ENCODE measurements at regions not wholly inside any gene's neighbourhood (a gene's known extent, or its start where the extent isn't known, plus 50 kb on each side); places are given as distances from the start of the nearest gene placed in this dataset.

- no peak for ATAC-seq
- TF ChIP-seq TCF4 (CRISPR knock-in tag; IDR thresholded peaks at IDR 0.05; ENCODE audit: borderline replicate concordance) (no peak), ZFP3 (CRISPR knock-in tag; IDR thresholded peaks at IDR 0.05) (no peak), PATZ1 (CRISPR knock-in tag; IDR thresholded peaks at IDR 0.05; ENCODE audit: borderline replicate concordance) (no peak), CSDC2 (CRISPR knock-in tag; IDR thresholded peaks at IDR 0.05) (no peak), ZNF8 (CRISPR knock-in tag; IDR thresholded peaks at IDR 0.05) (no peak), SNAI2 (CRISPR knock-in tag; IDR thresholded peaks at IDR 0.05) (no peak), PPARA (CRISPR knock-in tag; IDR thresholded peaks at IDR 0.05; ENCODE audit: borderline replicate concordance) (no peak), ZFP30 (CRISPR knock-in tag; IDR thresholded peaks at IDR 0.05) (no peak), ZNF565 (CRISPR knock-in tag; conservative IDR thresholded peaks at IDR 0.05; ENCODE audit: low read depth) (no peak), ARNTL (CRISPR knock-in tag; IDR thresholded peaks at IDR 0.05; ENCODE audit: borderline replicate concordance, low read depth) (no peak), ESRRG (CRISPR knock-in tag; IDR thresholded peaks at IDR 0.05) (no peak), OSR1 (CRISPR knock-in tag; IDR thresholded peaks at IDR 0.05) (no peak), BACH2 (CRISPR knock-in tag; IDR thresholded peaks at IDR 0.05; ENCODE audit: borderline replicate concordance) (no peak), ISL1 (CRISPR knock-in tag; IDR thresholded peaks at IDR 0.05) (no peak), TOX (CRISPR knock-in tag; IDR thresholded peaks at IDR 0.05; ENCODE audit: borderline replicate concordance) (no peak), ZNF70 (CRISPR knock-in tag; IDR thresholded peaks at IDR 0.05) (no peak), CSRNP3 (CRISPR knock-in tag; IDR thresholded peaks at IDR 0.05) (no peak), ZC3H10 (CRISPR knock-in tag; IDR thresholded peaks at IDR 0.05) (no peak)
- TF ChIP-seq, protein P1, sequence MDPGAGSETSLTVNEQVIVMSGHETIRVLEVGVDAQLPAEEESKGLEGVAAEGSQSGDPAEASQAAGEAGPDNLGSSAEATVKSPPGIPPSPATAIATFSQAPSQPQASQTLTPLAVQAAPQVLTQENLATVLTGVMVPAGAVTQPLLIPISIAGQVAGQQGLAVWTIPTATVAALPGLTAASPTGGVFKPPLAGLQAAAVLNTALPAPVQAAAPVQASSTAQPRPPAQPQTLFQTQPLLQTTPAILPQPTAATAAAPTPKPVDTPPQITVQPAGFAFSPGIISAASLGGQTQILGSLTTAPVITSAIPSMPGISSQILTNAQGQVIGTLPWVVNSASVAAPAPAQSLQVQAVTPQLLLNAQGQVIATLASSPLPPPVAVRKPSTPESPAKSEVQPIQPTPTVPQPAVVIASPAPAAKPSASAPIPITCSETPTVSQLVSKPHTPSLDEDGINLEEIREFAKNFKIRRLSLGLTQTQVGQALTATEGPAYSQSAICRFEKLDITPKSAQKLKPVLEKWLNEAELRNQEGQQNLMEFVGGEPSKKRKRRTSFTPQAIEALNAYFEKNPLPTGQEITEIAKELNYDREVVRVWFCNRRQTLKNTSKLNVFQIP (CRISPR knock-in tag; IDR thresholded peaks at IDR 0.05; ENCODE audit: borderline replicate concordance, low read depth): no peak
- TF ChIP-seq, protein P2, sequence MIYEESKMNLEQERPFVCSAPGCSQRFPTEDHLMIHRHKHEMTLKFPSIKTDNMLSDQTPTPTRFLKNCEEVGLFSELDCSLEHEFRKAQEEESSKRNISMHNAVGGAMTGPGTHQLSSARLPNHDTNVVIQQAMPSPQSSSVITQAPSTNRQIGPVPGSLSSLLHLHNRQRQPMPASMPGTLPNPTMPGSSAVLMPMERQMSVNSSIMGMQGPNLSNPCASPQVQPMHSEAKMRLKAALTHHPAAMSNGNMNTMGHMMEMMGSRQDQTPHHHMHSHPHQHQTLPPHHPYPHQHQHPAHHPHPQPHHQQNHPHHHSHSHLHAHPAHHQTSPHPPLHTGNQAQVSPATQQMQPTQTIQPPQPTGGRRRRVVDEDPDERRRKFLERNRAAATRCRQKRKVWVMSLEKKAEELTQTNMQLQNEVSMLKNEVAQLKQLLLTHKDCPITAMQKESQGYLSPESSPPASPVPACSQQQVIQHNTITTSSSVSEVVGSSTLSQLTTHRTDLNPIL (CRISPR knock-in tag; IDR thresholded peaks at IDR 0.05; ENCODE audit: low read depth): no peak
Measured at GRCh38 chr5:107104040-107104995, 566.4 kb downstream of the EFNA5 start.

DNA sequence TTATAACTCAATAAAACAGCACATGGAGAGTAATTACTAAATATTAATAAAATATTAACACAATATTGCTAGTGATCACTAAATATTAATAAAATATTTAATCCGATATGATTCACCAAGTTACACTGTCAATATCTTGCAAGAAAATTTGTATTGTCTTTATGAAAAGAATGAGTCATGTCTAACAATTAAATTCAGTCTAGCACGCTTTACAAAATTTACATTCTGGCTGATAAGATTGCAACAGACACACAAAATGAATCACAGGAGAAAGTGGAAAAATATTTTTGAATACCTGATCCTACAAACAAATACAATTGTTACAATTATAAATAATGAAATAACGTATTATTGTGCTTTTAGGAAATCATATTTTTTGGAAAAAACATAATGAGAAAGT, 567.2 kb downstream of the EFNA5 start:
- TF ChIP-seq RARB (CRISPR knock-in tag; IDR thresholded peaks at IDR 0.05) (no peak), ZNF8 (CRISPR knock-in tag; IDR thresholded peaks at IDR 0.05) (no peak), ESRRG (CRISPR knock-in tag; IDR thresholded peaks at IDR 0.05) (no peak), GLIS3 (CRISPR knock-in tag; IDR thresholded peaks at IDR 0.05) (no peak), ZNF70 (CRISPR knock-in tag; IDR thresholded peaks at IDR 0.05) (no peak), ARNTL (CRISPR knock-in tag; IDR thresholded peaks at IDR 0.05; ENCODE audit: borderline replicate concordance, low read depth) (no peak), CSRNP3 (CRISPR knock-in tag; IDR thresholded peaks at IDR 0.05) (no peak), TOX (CRISPR knock-in tag; IDR thresholded peaks at IDR 0.05; ENCODE audit: borderline replicate concordance) (no peak), ZFP3 (CRISPR knock-in tag; IDR thresholded peaks at IDR 0.05) (no peak), OSR1 (CRISPR knock-in tag; IDR thresholded peaks at IDR 0.05) (no peak), PATZ1 (CRISPR knock-in tag; IDR thresholded peaks at IDR 0.05; ENCODE audit: borderline replicate concordance) (no peak), BACH2 (CRISPR knock-in tag; IDR thresholded peaks at IDR 0.05; ENCODE audit: borderline replicate concordance) (no peak), ZFP30 (CRISPR knock-in tag; IDR thresholded peaks at IDR 0.05) (no peak), SNAI2 (CRISPR knock-in tag; IDR thresholded peaks at IDR 0.05) (no peak)
- TF ChIP-seq, protein P2 (CRISPR knock-in tag; IDR thresholded peaks at IDR 0.05; ENCODE audit: low read depth): no peak

More for the DNA sequence above, 567.2 kb downstream of the EFNA5 start:
- ATAC-seq: no peak
